ENCODE measurements at regions not wholly inside any gene's neighbourhood (a gene's known extent, or its start where the extent isn't known, plus 50 kb on each side); places are given as distances from the start of the nearest gene placed in this dataset.

DNA sequence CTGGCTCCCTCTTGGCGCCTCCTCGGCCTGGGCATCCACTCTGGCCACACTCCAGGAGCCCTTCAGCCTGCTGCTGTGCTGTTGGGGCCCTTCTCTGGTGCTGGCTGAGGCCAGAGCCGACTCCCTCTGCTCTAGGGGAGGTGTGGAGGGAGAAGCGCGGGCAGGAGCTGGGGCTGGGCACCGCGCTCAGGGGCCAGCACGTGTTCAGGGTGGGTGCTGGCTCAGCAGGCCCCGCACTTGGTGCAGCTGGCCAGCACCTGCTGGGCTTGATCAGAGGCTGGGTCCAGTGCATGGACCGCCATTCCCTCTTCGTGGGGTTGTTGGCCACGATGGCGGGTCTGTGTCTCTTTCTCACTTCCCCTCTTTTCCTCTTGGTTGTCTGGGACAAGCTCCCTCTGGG lies 2381.0 kb downstream of the LRRC4C start:
- no peak for DNase-seq (ENCODE audit: extremely low read depth, insufficient read length)
- no peak for TF ChIP-seq CTCF (IDR thresholded peaks at IDR 0.05; ENCODE audit: insufficient read depth, low read length, poor library complexity, severe bottlenecking)
- Histone ChIP-seq H3K36me3 (ENCODE audit: control insufficient read depth, insufficient read depth, low read length) (no peaks in the 10 kb centered on the region), H3K27me3 (replicated peaks; ENCODE audit: control insufficient read depth, insufficient read depth, low read length) (no peaks in the 10 kb centered on the region), H3K4me3 (replicated peaks; ENCODE audit: low read depth, low read length) (no peak overlapping the region)

GRCh38 chr11:39037611-39038010 lies 2421.8 kb downstream of the LRRC4C start:
- DNase-seq (ENCODE audit: extremely low read depth, insufficient read length) = no peak
- Histone ChIP-seq H3K4me3 (replicated peaks; ENCODE audit: low read depth, low read length) (no peak overlapping the region), H3K27me3 (replicated peaks; ENCODE audit: control insufficient read depth, insufficient read depth, low read length) (no peaks in the 10 kb centered on the region), H3K36me3 (ENCODE audit: control insufficient read depth, insufficient read depth, low read length) (no peaks in the 10 kb centered on the region)
- TF ChIP-seq CTCF (IDR thresholded peaks at IDR 0.05; ENCODE audit: insufficient read depth, low read length, poor library complexity, severe bottlenecking) = no peak

DNA sequence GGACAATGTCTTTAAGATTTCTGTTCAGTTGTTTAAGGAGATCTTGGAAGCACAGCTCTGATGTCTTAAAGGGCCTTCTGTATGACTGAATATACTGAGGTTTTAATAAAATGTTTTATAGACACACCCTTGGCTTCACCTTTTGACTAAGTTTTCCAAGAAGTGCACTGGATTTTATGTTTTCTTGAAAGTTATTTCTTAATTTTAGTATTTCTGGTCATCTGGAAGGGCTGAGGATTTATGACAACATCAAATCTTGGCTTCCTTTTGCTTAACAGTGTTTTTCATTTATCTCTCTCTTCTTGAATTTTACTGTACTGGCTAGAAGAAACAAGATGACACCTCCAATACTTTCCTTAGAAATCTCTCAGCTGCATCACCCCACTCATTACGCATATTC lies 2423.4 kb downstream of the LRRC4C start:
- H3K36me3 ChIP-seq (ENCODE audit: control insufficient read depth, insufficient read depth, low read length) = no peaks in the 10 kb centered on the region
- TF ChIP-seq CTCF (IDR thresholded peaks at IDR 0.05; ENCODE audit: insufficient read depth, low read length, poor library complexity, severe bottlenecking) = no peak
- no peaks in the 10 kb centered on the region for H3K27me3 ChIP-seq (replicated peaks; ENCODE audit: control insufficient read depth, insufficient read depth, low read length)
- H3K4me3 ChIP-seq (replicated peaks; ENCODE audit: low read depth, low read length) = no peak overlapping the region
- no peak for DNase-seq (ENCODE audit: extremely low read depth, insufficient read length)

GRCh38 chr11:39021539-39021938 lies 2423.5 kb upstream of the RAG2 start:
- TF ChIP-seq CTCF (IDR thresholded peaks at IDR 0.05; ENCODE audit: insufficient read depth, low read length, poor library complexity, severe bottlenecking) = no peak
- DNase-seq (ENCODE audit: extremely low read depth, insufficient read length) = no peak
- Histone ChIP-seq H3K27me3 (replicated peaks; ENCODE audit: control insufficient read depth, insufficient read depth, low read length) (no peaks in the 10 kb centered on the region), H3K4me3 (replicated peaks; ENCODE audit: low read depth, low read length) (no peak overlapping the region), H3K36me3 (ENCODE audit: control insufficient read depth, insufficient read depth, low read length) (no peaks in the 10 kb centered on the region)

- no peak for TF ChIP-seq CTCF (IDR thresholded peaks at IDR 0.05; ENCODE audit: insufficient read depth, low read length, poor library complexity, severe bottlenecking)
- no peak for DNase-seq (ENCODE audit: extremely low read depth, insufficient read length)
- H3K36me3 ChIP-seq (ENCODE audit: control insufficient read depth, insufficient read depth, low read length) = no peaks in the 10 kb centered on the region
- H3K27me3 ChIP-seq (replicated peaks; ENCODE audit: control insufficient read depth, insufficient read depth, low read length) = no peaks in the 10 kb centered on the region
- no peak overlapping the region for H3K4me3 ChIP-seq (replicated peaks; ENCODE audit: low read depth, low read length)
Measured at GRCh38 chr11:39011797-39012196, 2413.8 kb upstream of the RAG2 start.

- no peak for TF ChIP-seq CTCF (IDR thresholded peaks at IDR 0.05; ENCODE audit: insufficient read depth, low read length, poor library complexity, severe bottlenecking)
- no peak for DNase-seq (ENCODE audit: extremely low read depth, insufficient read length)
- Histone ChIP-seq H3K4me3 (replicated peaks; ENCODE audit: low read depth, low read length) (no peak overlapping the region), H3K27me3 (replicated peaks; ENCODE audit: control insufficient read depth, insufficient read depth, low read length) (no peaks in the 10 kb centered on the region), H3K36me3 (ENCODE audit: control insufficient read depth, insufficient read depth, low read length) (no peaks in the 10 kb centered on the region)
Measured at GRCh38 chr11:38990841-38991240, 2392.8 kb upstream of the RAG2 start.

Measured in GM06990 (cell line).